HCT116 (cell line): ENCODE measurements at regions not wholly inside any gene's neighbourhood (a gene's known extent, or its start where the extent isn't known, plus 50 kb on each side); places are given as distances from the start of the nearest gene placed in this dataset.

ENCODE experiments used
- ATAC-seq: fragments of 200-7000 bp; cut with Tn5 transposase; 2 replicates; pipeline ENCODE4 v1.9.1; 2020; ENCODE audit warnings: mild to moderate bottlenecking, moderate library complexity
- BruUV-seq: library from RNA; stranded (reverse); fragments of 400-500 nt; replicated peaks from 2 replicates; lab custom pipeline; 2021; lab: Mats Ljungman, UMichigan
- CTCF ChIA-PET: fragments of 300-600 bp; sonication (Branson Sonifier 250); formaldehyde crosslinking; loops from one replicate; lab custom pipeline; 2021; ENCODE audit warnings: antibody characterized with exemption; lab: Charles Lee
- POLR2A ChIA-PET: fragments of 300-600, 350-600 bp; sonication (Branson Sonifier 250); formaldehyde crosslinking; loops from one replicate; lab custom pipeline; 2021; ENCODE audit warnings: antibody characterized with exemption; lab: Charles Lee
- RAD21 ChIA-PET, 2 experiments: fragments of 300-600 bp; sonication (Branson Sonifier 250); formaldehyde crosslinking; loops; one replicate each; lab custom pipeline; 2023; ENCODE audit warnings: low total read pairs in 2 of 2; ENCODE audit not compliant: uncharacterized antibody in 2 of 2, unreplicated experiment in 2 of 2, low non-redundant PET in 1 of 2; lab: Charles Lee
- DNase-seq: peaks from one replicate; pipeline ENCODE4 v3.0.0-alpha.2; 2010; ENCODE audit warnings: low read depth, low spot score
- H2AFZ ChIP-seq: fragments of 200-600 bp; shearing (Covaris generic), sonication (generic); 2 replicates; pipeline ENCODE4 v1.6.1; 2017; ENCODE audit warnings: low read depth, mixed run types, mixed read lengths, antibody characterized with exemption, low read length; ENCODE audit not compliant: poor library complexity, severe bottlenecking
- H3K27ac ChIP-seq: 2 replicates; pipeline ENCODE4 v1.5.1; 2012; ENCODE audit warnings: low read depth, low read length
- H3K27me3 ChIP-seq: fragments of 200-600 bp; sonication (generic); 2 replicates; pipeline ENCODE4 v1.6.1; 2016; ENCODE audit warnings: mixed run types, low read length, mixed read lengths; ENCODE audit not compliant: insufficient read depth
- H3K36me3 ChIP-seq, 2 experiments: fragments of 200-500 bp in 1 of 2; fragments of 200-600 bp in 1 of 2; sonication (Bioruptor generic) in 1 of 2; sonication (generic) in 1 of 2; 2 replicates each; pipeline versions ENCODE4 v1.5.1 to v1.6.1; 2014 to 2016; ENCODE audit warnings: low read length in 2 of 2, inconsistent platforms in 1 of 2, mixed read lengths in 1 of 2, mixed run types in 1 of 2; ENCODE audit not compliant: insufficient read depth in 2 of 2, control insufficient read depth in 1 of 2
- H3K4me1 ChIP-seq, 2 experiments: fragments of 200-600 bp in 1 of 2; sonication (generic) in 1 of 2; 2 replicates each; pipeline versions ENCODE4 v1.5.1 to v1.6.1; 2012 to 2017; ENCODE audit warnings: low read length in 2 of 2, inconsistent platforms in 1 of 2, mild to moderate bottlenecking in 1 of 2, mixed read lengths in 1 of 2, mixed run types in 1 of 2, moderate library complexity in 1 of 2; ENCODE audit not compliant: insufficient read depth in 2 of 2, control insufficient read depth in 1 of 2
- H3K4me2 ChIP-seq: fragments of 200-600 bp; sonication (generic); 2 replicates; pipeline ENCODE4 v1.6.1; 2017; ENCODE audit warnings: mixed run types, low read length, mixed read lengths
- H3K4me3 ChIP-seq, 2 experiments: fragments of 200-600 bp in 1 of 2; sonication (generic) in 1 of 2; replicated peaks in 1 of 2; 2 replicates each; pipeline ENCODE4 v1.5.1; 2011 to 2016; ENCODE audit warnings: low read length in 2 of 2, control low read depth in 1 of 2, low read depth in 1 of 2, mild to moderate bottlenecking in 1 of 2, mixed read lengths in 1 of 2, mixed run types in 1 of 2
- H3K79me2 ChIP-seq: fragments of 200-600 bp; sonication (generic); 2 replicates; pipeline ENCODE4 v1.6.1; 2017; ENCODE audit warnings: mild to moderate bottlenecking, mixed run types, low read length, moderate library complexity, mixed read lengths; ENCODE audit not compliant: insufficient read depth
- H3K9ac ChIP-seq: fragments of 200-600 bp; sonication (generic); 2 replicates; pipeline ENCODE4 v1.6.1; 2016; ENCODE audit warnings: low read length, mixed read lengths
- H3K9me2 ChIP-seq: fragments of 200-600 bp; sonication (generic), shearing (Covaris generic); 2 replicates; pipeline ENCODE4 v1.6.1; 2017; ENCODE audit warnings: mixed run types, mild to moderate bottlenecking, moderate library complexity; ENCODE audit not compliant: insufficient read depth
- H3K9me3 ChIP-seq, 2 experiments: fragments of 200-500 bp in 1 of 2; fragments of 200-600 bp in 1 of 2; sonication (Bioruptor generic) in 1 of 2; sonication (generic) in 1 of 2; 2 replicates each; pipeline ENCODE4 v1.6.1; 2014 to 2017; ENCODE audit warnings: low read length in 2 of 2, mixed read lengths in 2 of 2, inconsistent platforms in 1 of 2, low read depth in 1 of 2, mild to moderate bottlenecking in 1 of 2, mixed run types in 1 of 2, moderate library complexity in 1 of 2; ENCODE audit not compliant: control insufficient read depth in 1 of 2, insufficient read depth in 1 of 2
- H4K20me1 ChIP-seq: fragments of 200-600 bp; sonication (generic), shearing (Covaris generic); 2 replicates; pipeline ENCODE4 v1.6.1; 2017; ENCODE audit warnings: mixed run types, mild to moderate bottlenecking, moderate library complexity; ENCODE audit not compliant: insufficient read depth
- ATF3 ChIP-seq: IDR thresholded peaks from 2 replicates; pipeline ENCODE4 v1.6.1; 2012
- CBX3 ChIP-seq: IDR thresholded peaks from 2 replicates; pipeline ENCODE4 v1.6.1; 2012; ENCODE audit warnings: low read depth
- CEBPB ChIP-seq: IDR thresholded peaks from 2 replicates; pipeline ENCODE4 v1.6.1; 2012; ENCODE audit warnings: low read depth
- EZH2 ChIP-seq: fragments of 200-600 bp; sonication (generic); IDR thresholded peaks from 2 replicates; pipeline ENCODE4 v1.6.1; 2017; ENCODE audit warnings: antibody characterized with exemption, mixed run types
- FOSL1 ChIP-seq: IDR thresholded peaks from 2 replicates; pipeline ENCODE4 v1.6.1; 2012; ENCODE audit warnings: low read depth
- POLR2A ChIP-seq: IDR thresholded peaks from 2 replicates; pipeline ENCODE4 v1.7.0; 2011; ENCODE audit warnings: borderline replicate concordance; ENCODE audit not compliant: insufficient read depth, insufficient read length; ENCODE audit errors: extremely low read depth
- POLR2AphosphoS5 ChIP-seq: IDR thresholded peaks from 2 replicates; pipeline ENCODE4 v1.6.1; 2011; ENCODE audit warnings: mild to moderate bottlenecking, low read depth, low read length, moderate library complexity
- SP1 ChIP-seq: IDR thresholded peaks from 2 replicates; pipeline ENCODE4 v1.6.1; 2012; ENCODE audit warnings: low read depth
- SRF ChIP-seq: IDR thresholded peaks from 2 replicates; pipeline ENCODE4 v1.6.1; 2012; ENCODE audit warnings: low read depth
- ZBTB33 ChIP-seq: IDR thresholded peaks from 2 replicates; pipeline ENCODE4 v1.6.1; 2011; ENCODE audit warnings: mild to moderate bottlenecking, low read length, moderate library complexity; ENCODE audit not compliant: insufficient replicate concordance; ENCODE audit errors: extremely low read depth
- ZFX ChIP-seq: fragments of 450-650 bp; IDR thresholded peaks from 2 replicates; pipeline ENCODE4 v1.6.1; 2017
- intact Hi-C: fragments of 100-400 bp; cut with micrococcal nuclease; formaldehyde crosslinking; loops from 2 replicates; pipeline ENCODE4 v1.10.0; 2022

GRCh38 chr20:39835130-39835842 lies 853.8 kb downstream of the MAFB start:
- no peak overlapping the region for H3K4me2 ChIP-seq
- H3K79me2 ChIP-seq: no peaks in the 10 kb centered on the region
- H3K4me3 ChIP-seq: no peak overlapping the region
- no peak overlapping the region for H2AFZ ChIP-seq
- H3K9ac ChIP-seq: no peak overlapping the region
- H3K27me3 ChIP-seq: no peaks in the 10 kb centered on the region
- H3K27ac ChIP-seq: no peak overlapping the region
- ChIA-PET POLR2A (no interaction called here), RAD21 (no interaction called here)
- no peaks in the 10 kb centered on the region for H4K20me1 ChIP-seq
- H3K9me3 ChIP-seq: peaks cover 0 to 26% of the 10 kb centered on the region in 2 experiments; a peak in 2 of 4 replicates
- no peaks in the 10 kb centered on the region for H3K4me1 ChIP-seq
- intact Hi-C loops: no loop called here
- DNase-seq: no peak
- H3K9me2 ChIP-seq: no peaks in the 10 kb centered on the region
- H3K36me3 ChIP-seq: no peaks in the 10 kb centered on the region
- no peak for TF ChIP-seq EZH2
- TF ChIP-seq ZFX: no peak
- no peak for TF ChIP-seq POLR2AphosphoS5
- no peak for TF ChIP-seq CBX3
- TF ChIP-seq ZBTB33: no peak
- no peak for TF ChIP-seq ATF3
- no peak for TF ChIP-seq CEBPB
- no peak for TF ChIP-seq SP1
- no peak for TF ChIP-seq POLR2A
- no peak for TF ChIP-seq SRF
- no peak for TF ChIP-seq FOSL1
- TF ChIP-seq, all 23 proteins: peak for 0
- no TSS peak for BruUV-seq
- no peak for ATAC-seq
- CTCF ChIA-PET: no interaction called here
